Trophoblast cell (in vitro differentiated cells and primary cell): ENCODE measurements at regions not wholly inside any gene's neighbourhood (a gene's known extent, or its start where the extent isn't known, plus 50 kb on each side); places are given as distances from the start of the nearest gene placed in this dataset.
A peak's percentile ranks its signal among the peaks of the same experiment; 100 is the strongest.

Source experiments
- DNase-seq, 2 donors: peaks; one replicate each; pipeline ENCODE4 v3.0.0-alpha.2; 2016
- H2AFZ ChIP-seq: 2 replicates; pipeline ENCODE4 v1.6.1; 2013; ENCODE audit warnings: low read length, moderate library complexity, mild to moderate bottlenecking; ENCODE audit not compliant: insufficient read depth, poor library complexity
- H2AK5ac ChIP-seq: 2 replicates; pipeline ENCODE4 v1.6.1; 2013; ENCODE audit warnings: mild to moderate bottlenecking, low read length
- H2BK120ac ChIP-seq: 2 replicates; pipeline ENCODE4 v1.6.1; 2013; ENCODE audit warnings: low read length, mild to moderate bottlenecking, moderate library complexity; ENCODE audit not compliant: insufficient read depth, poor library complexity
- H2BK12ac ChIP-seq: 2 replicates; pipeline ENCODE4 v1.6.1; 2013; ENCODE audit warnings: mild to moderate bottlenecking, low read length, moderate library complexity
- H2BK5ac ChIP-seq: 2 replicates; pipeline ENCODE4 v1.6.1; 2013; ENCODE audit warnings: low read length, low read depth, moderate library complexity, mild to moderate bottlenecking; ENCODE audit not compliant: poor library complexity
- H3K14ac ChIP-seq: 2 replicates; pipeline ENCODE4 v1.6.1; 2013; ENCODE audit warnings: mild to moderate bottlenecking, low read length
- H3K18ac ChIP-seq: 2 replicates; pipeline ENCODE4 v1.6.1; 2013; ENCODE audit warnings: mild to moderate bottlenecking, low read length
- H3K23ac ChIP-seq: 2 replicates; pipeline ENCODE4 v1.6.1; 2013; ENCODE audit warnings: low read length
- H3K27ac ChIP-seq: 2 replicates; pipeline ENCODE4 v1.5.1; 2013; ENCODE audit warnings: low read depth, mild to moderate bottlenecking, inconsistent platforms, low read length, moderate library complexity
- H3K27me3 ChIP-seq: 2 replicates; pipeline ENCODE4 v1.6.1; 2013; ENCODE audit warnings: inconsistent platforms, mild to moderate bottlenecking, low read length, moderate library complexity; ENCODE audit not compliant: insufficient read depth
- H3K36me3 ChIP-seq, 2 experiments: 1 replicate in 1 of 2; 2 replicates in 1 of 2; pipeline ENCODE4 v1.6.1; 2013; ENCODE audit warnings: low read length in 2 of 2, mild to moderate bottlenecking in 2 of 2, moderate library complexity in 1 of 2; ENCODE audit not compliant: insufficient read depth in 2 of 2, control insufficient read depth in 1 of 2
- H3K4ac ChIP-seq: 2 replicates; pipeline ENCODE4 v1.6.1; 2013; ENCODE audit warnings: low read depth, mild to moderate bottlenecking, low read length, moderate library complexity
- H3K4me1 ChIP-seq, 2 experiments: 1 replicate in 1 of 2; 2 replicates in 1 of 2; pipeline ENCODE4 v1.6.1; 2013; ENCODE audit warnings: low read length in 2 of 2, mild to moderate bottlenecking in 2 of 2, moderate library complexity in 1 of 2; ENCODE audit not compliant: insufficient read depth in 2 of 2, control insufficient read depth in 1 of 2
- H3K4me2 ChIP-seq: 2 replicates; pipeline ENCODE4 v1.6.1; 2013; ENCODE audit warnings: inconsistent platforms, mild to moderate bottlenecking, low read length, moderate library complexity
- H3K4me3 ChIP-seq: 2 replicates; pipeline ENCODE4 v1.5.1; 2013; ENCODE audit warnings: mild to moderate bottlenecking, low read depth, low read length, inconsistent platforms
- H3K79me1 ChIP-seq: one replicate; pipeline ENCODE4 v1.6.1; 2013; ENCODE audit warnings: low read length
- H3K79me2 ChIP-seq: 2 replicates; pipeline ENCODE4 v1.6.1; 2013; ENCODE audit warnings: low read length, mild to moderate bottlenecking; ENCODE audit not compliant: control insufficient read depth, insufficient read depth, poor library complexity
- H3K9ac ChIP-seq: 2 replicates; pipeline ENCODE4 v1.6.1; 2013; ENCODE audit warnings: mild to moderate bottlenecking, low read length
- H3K9me3 ChIP-seq: 2 replicates; pipeline ENCODE4 v1.6.1; 2013; ENCODE audit warnings: low read depth, mild to moderate bottlenecking, control low read depth, inconsistent platforms, low read length; ENCODE audit not compliant: insufficient read depth
- H4K12ac ChIP-seq: 2 replicates; pipeline ENCODE4 v1.6.1; 2013; ENCODE audit warnings: low read depth, mild to moderate bottlenecking, low read length, moderate library complexity
- H4K8ac ChIP-seq: 2 replicates; pipeline ENCODE4 v1.6.1; 2013; ENCODE audit warnings: low read depth, mild to moderate bottlenecking, low read length, moderate library complexity
- H4K91ac ChIP-seq: one replicate; pipeline ENCODE4 v1.6.1; 2013; ENCODE audit warnings: low read depth, mild to moderate bottlenecking, low read length, moderate library complexity
- WGBS: extraction: QIAGEN DNeasy Blood & Tissue Kit; methylation state at CpG from one replicate; pipeline ENCODE4 v1.1.7; 2013; ENCODE audit warnings: missing lambda C conversion rate; ENCODE audit not compliant: insufficient read length, insufficient coverage; ENCODE audit errors: extremely low coverage; 5-methylcytosine and 5-hydroxymethylcytosine counted together

DNA sequence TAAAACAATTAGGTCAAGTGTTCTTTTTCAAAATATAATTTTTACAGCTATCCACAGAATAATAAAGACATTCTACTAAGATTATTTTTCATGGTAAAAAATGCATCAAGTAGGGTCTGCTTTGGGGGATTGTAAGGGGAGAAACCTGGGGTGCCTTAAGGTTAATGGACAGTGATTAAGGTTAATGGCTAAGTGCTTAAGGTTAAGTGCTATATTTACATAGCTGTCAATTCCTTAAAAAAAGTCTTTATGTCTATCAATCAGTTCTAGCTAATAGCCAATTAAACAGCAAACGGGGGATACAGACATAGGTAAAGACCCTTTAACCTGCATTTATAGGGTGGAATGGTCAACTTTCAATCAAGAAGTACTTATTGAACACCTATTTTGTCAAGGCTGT is 284.5 kb upstream of the SEMA3A start:
- no CpG with 5 or more reads among the region's 1 CpG for WGBS

DNA sequence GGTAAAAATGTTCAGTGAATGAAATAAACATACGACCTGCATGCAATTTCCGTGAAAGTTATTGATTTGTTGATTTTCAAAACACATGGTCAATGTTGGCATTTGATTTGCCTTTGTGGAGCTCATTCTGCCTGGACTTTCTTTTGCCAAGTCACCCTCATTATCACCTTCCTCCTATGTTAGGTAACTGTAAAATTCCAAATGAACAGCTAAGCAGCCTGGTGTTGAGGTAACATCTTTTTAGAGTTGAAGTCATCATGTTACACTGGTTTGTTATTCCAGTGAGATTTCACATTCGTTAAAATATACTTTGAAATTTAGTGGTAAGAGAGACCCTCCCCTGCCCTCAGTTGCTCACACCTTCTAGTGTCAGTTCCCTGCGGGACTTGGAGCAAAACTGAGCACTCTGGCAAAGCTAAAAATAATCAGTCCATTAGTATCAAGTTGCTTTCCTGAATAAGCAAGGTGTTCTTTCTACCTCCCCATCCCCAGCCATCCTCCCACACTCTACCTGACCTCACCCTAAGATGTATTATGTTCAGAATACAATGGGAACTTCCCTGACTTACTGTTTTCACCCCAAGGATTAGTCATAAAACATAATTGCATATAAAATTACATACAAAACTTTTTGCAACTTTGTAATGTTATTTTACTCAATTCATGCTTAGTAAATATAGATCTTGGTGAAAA is 283.3 kb upstream of the SEMA3A start:
- Histone ChIP-seq H3K36me3 (no peaks in the 10 kb centered on the region), H3K79me1 (no peaks in the 10 kb centered on the region), H3K27me3 (no peaks in the 10 kb centered on the region), H3K4me2 (no peak overlapping the region), H2AK5ac (no peak overlapping the region), H3K23ac (no peak overlapping the region), H3K4ac (no peak overlapping the region), H2BK5ac (no peak overlapping the region), H3K4me3 (no peak overlapping the region), H3K9me3 (no peaks in the 10 kb centered on the region), H4K8ac (no peak overlapping the region), H4K91ac (no peak overlapping the region), H3K18ac (no peak overlapping the region), H3K14ac (no peak overlapping the region), H4K12ac (no peak overlapping the region), H2BK12ac (no peak overlapping the region), H3K9ac (no peak overlapping the region), H3K79me2 (no peaks in the 10 kb centered on the region), H3K4me1 (no peaks in the 10 kb centered on the region), H2BK120ac (no peak overlapping the region), H3K27ac (no peak overlapping the region), H2AFZ (no peak overlapping the region)
- no peak for DNase-seq
- no CpG with 5 or more reads among the region's 4 CpGs for WGBS

More for the DNA sequence above, 284.5 kb upstream of the SEMA3A start:
- H3K79me1 ChIP-seq: no peaks in the 10 kb centered on the region
- no peak overlapping the region for H3K9ac ChIP-seq
- H3K36me3 ChIP-seq: no peaks in the 10 kb centered on the region
- no peak overlapping the region for H4K91ac ChIP-seq
- no peaks in the 10 kb centered on the region for H3K27me3 ChIP-seq
- H3K14ac ChIP-seq: no peak overlapping the region
- no peak overlapping the region for H3K18ac ChIP-seq
- no peak for DNase-seq
- no peak overlapping the region for H3K4ac ChIP-seq
- no peak overlapping the region for H2BK12ac ChIP-seq
- H3K27ac ChIP-seq: no peak overlapping the region
- no peaks in the 10 kb centered on the region for H3K79me2 ChIP-seq
- H3K23ac ChIP-seq: no peak overlapping the region
- H3K4me2 ChIP-seq: no peak overlapping the region
- H3K4me1 ChIP-seq: no peaks in the 10 kb centered on the region
- no peak overlapping the region for H2AK5ac ChIP-seq
- H2AFZ ChIP-seq: no peak overlapping the region
- H3K9me3 ChIP-seq: no peaks in the 10 kb centered on the region
- no peak overlapping the region for H2BK5ac ChIP-seq
- no peak overlapping the region for H3K4me3 ChIP-seq
- no peak overlapping the region for H4K12ac ChIP-seq
- no peak overlapping the region for H4K8ac ChIP-seq
- no peak overlapping the region for H2BK120ac ChIP-seq

DNA sequence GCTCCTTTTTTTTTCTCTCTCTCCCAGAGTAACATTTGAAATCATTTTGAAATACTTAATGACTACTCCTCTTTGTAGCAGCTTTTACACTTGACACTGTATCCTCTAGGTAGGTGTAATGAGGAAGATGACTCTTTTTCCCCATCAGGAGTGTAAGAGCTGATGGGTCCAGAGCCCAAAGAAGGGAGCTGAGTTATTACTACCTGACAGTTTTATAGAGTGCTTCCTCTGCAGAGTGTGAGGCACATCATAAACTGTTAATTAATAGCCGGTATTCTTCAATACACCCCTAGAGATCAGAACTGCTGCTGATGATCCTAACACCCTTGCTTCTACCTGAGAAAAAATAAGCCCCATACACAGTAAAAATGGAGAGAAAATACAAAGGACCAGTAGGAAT is 279.8 kb upstream of the SEMA3A start:
- Histone ChIP-seq H2BK12ac (no peak overlapping the region), H4K8ac (no peak overlapping the region), H3K36me3 (no peaks in the 10 kb centered on the region), H2BK5ac (no peak overlapping the region), H3K4me2 (no peak overlapping the region), H3K23ac (no peak overlapping the region), H3K18ac (no peak overlapping the region), H4K12ac (no peak overlapping the region), H2AK5ac (no peak overlapping the region), H3K9ac (peak overlapping the region; percentile 46), H4K91ac (no peak overlapping the region), H3K9me3 (no peaks in the 10 kb centered on the region), H3K27ac (no peak overlapping the region), H2BK120ac (no peak overlapping the region), H3K4me3 (no peak overlapping the region), H3K27me3 (no peaks in the 10 kb centered on the region), H3K79me2 (no peaks in the 10 kb centered on the region), H3K79me1 (no peaks in the 10 kb centered on the region), H3K4me1 (no peaks in the 10 kb centered on the region), H2AFZ (no peak overlapping the region), H3K4ac (no peak overlapping the region), H3K14ac (no peak overlapping the region)
- no peak for DNase-seq
- WGBS: no CpG with 5 or more reads among the region's 1 CpG

DNA sequence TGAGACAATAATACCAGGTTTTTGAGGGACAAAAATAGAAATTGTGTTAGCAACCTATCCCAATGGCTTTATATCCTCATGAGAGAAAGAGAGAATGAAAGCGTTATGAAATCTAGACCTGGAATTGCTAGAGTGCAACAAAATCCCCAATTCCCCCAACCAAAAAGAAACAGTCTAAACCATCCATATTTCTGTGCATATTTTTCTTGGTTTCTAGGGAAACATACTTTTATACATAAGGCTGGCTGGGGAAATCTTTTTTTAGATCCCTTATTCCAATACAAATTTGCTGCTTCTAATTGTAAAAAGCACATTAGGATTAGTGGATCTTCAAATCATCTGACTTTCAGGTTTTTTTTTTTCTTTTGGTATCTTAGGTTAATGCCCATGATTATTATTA is 277.0 kb upstream of the SEMA3A start:
- Histone ChIP-seq H3K27me3 (no peaks in the 10 kb centered on the region), H3K4me2 (no peak overlapping the region), H3K27ac (no peak overlapping the region), H2AK5ac (no peak overlapping the region), H3K79me2 (no peaks in the 10 kb centered on the region), H2BK120ac (no peak overlapping the region), H3K4ac (no peak overlapping the region), H3K79me1 (no peaks in the 10 kb centered on the region), H3K36me3 (no peaks in the 10 kb centered on the region), H3K4me1 (no peaks in the 10 kb centered on the region), H4K8ac (no peak overlapping the region), H3K9me3 (no peaks in the 10 kb centered on the region), H4K91ac (no peak overlapping the region), H4K12ac (no peak overlapping the region), H2AFZ (no peak overlapping the region), H3K14ac (no peak overlapping the region), H3K4me3 (no peak overlapping the region), H2BK5ac (no peak overlapping the region), H2BK12ac (no peak overlapping the region), H3K18ac (no peak overlapping the region), H3K9ac (no peak overlapping the region), H3K23ac (no peak overlapping the region)
- no CpG with 5 or more reads among the region's 1 CpG for WGBS
- no peak for DNase-seq
